ENCODE measurements at regions not wholly inside any gene's neighbourhood (a gene's known extent, or its start where the extent isn't known, plus 50 kb on each side); places are given as distances from the start of the nearest gene placed in this dataset.

DNA sequence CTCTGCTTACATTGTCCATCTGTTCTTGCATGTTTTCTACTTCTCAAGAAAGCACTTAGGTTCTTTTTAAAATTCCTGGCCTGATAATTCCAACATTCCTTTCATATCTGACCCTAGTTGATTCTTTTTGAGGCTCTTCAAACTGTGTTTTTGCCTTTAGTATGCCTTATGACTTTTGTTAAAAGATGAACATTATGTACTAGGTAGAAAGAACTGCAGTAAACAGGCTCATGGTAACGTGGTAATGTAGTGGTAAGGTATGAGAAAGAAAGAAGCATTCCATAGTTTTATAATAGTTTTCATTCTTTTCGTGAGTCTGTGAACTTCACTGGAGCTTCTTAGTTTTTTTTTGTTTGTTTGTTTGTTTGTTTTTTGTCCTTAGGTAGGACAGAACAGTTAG, 306.4 kb downstream of the MBD2 start:
- H4K20me1 ChIP-seq (ENCODE audit: insufficient read depth, low read length) = no peaks in the 10 kb centered on the region
- no peak overlapping the region for H2BK120ac ChIP-seq (ENCODE audit: low read depth, low read length)
- TF ChIP-seq MAFK (IDR thresholded peaks at IDR 0.05; ENCODE audit: low read depth, low read length) (no peak), SMC3 (IDR thresholded peaks at IDR 0.05; ENCODE audit: low read depth, low read length) (no peak), CEBPB (IDR thresholded peaks at IDR 0.05; ENCODE audit: low read depth, low read length) (no peak), NFE2L2 (IDR thresholded peaks at IDR 0.05; ENCODE audit: low read depth, low read length) (no peak), MAZ (IDR thresholded peaks at IDR 0.05; ENCODE audit: borderline replicate concordance, low read depth, low read length) (no peak), RFX5 (IDR thresholded peaks at IDR 0.05; ENCODE audit: low read depth, low read length) (no peak), CHD1 (IDR thresholded peaks at IDR 0.05; ENCODE audit: low read depth, low read length) (no peak), FOS (IDR thresholded peaks at IDR 0.05; ENCODE audit: low read depth, low read length) (no peak), MXI1 (IDR thresholded peaks at IDR 0.05; ENCODE audit: borderline replicate concordance, low read depth, low read length) (no peak), POLR2A (IDR thresholded peaks at IDR 0.05; ENCODE audit: low read depth, low read length) (no peak), BHLHE40 (IDR thresholded peaks at IDR 0.05; ENCODE audit: low read depth, low read length) (no peak), RAD21 (IDR thresholded peaks at IDR 0.05; ENCODE audit: low read length) (no peak), RCOR1 (IDR thresholded peaks at IDR 0.05; ENCODE audit: insufficient replicate concordance, low read length) (no peak)
- TF ChIP-seq, protein P1, sequence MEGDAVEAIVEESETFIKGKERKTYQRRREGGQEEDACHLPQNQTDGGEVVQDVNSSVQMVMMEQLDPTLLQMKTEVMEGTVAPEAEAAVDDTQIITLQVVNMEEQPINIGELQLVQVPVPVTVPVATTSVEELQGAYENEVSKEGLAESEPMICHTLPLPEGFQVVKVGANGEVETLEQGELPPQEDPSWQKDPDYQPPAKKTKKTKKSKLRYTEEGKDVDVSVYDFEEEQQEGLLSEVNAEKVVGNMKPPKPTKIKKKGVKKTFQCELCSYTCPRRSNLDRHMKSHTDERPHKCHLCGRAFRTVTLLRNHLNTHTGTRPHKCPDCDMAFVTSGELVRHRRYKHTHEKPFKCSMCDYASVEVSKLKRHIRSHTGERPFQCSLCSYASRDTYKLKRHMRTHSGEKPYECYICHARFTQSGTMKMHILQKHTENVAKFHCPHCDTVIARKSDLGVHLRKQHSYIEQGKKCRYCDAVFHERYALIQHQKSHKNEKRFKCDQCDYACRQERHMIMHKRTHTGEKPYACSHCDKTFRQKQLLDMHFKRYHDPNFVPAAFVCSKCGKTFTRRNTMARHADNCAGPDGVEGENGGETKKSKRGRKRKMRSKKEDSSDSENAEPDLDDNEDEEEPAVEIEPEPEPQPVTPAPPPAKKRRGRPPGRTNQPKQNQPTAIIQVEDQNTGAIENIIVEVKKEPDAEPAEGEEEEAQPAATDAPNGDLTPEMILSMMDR (conservative IDR thresholded peaks at IDR 0.05; ENCODE audit: low read depth, low read length) = no peak
- TF ChIP-seq, protein P2, sequence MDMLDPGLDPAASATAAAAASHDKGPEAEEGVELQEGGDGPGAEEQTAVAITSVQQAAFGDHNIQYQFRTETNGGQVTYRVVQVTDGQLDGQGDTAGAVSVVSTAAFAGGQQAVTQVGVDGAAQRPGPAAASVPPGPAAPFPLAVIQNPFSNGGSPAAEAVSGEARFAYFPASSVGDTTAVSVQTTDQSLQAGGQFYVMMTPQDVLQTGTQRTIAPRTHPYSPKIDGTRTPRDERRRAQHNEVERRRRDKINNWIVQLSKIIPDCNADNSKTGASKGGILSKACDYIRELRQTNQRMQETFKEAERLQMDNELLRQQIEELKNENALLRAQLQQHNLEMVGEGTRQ (IDR thresholded peaks at IDR 0.05; ENCODE audit: low read depth, low read length) = no peak
- TF ChIP-seq, protein P3, sequence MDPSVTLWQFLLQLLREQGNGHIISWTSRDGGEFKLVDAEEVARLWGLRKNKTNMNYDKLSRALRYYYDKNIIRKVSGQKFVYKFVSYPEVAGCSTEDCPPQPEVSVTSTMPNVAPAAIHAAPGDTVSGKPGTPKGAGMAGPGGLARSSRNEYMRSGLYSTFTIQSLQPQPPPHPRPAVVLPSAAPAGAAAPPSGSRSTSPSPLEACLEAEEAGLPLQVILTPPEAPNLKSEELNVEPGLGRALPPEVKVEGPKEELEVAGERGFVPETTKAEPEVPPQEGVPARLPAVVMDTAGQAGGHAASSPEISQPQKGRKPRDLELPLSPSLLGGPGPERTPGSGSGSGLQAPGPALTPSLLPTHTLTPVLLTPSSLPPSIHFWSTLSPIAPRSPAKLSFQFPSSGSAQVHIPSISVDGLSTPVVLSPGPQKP (IDR thresholded peaks at IDR 0.05; ENCODE audit: borderline replicate concordance, low read depth, low read length) = no peak
- no peaks in the 10 kb centered on the region for H3K79me1 ChIP-seq (ENCODE audit: low read depth in 1 of 2, low read length in 2 of 2)
- intact Hi-C loops (cut with micrococcal nuclease) = no loop called here
- in situ Hi-C loops (cut with MboI; ENCODE audit: low sequenced_read_pairs) = no loop called here
- H2BK5ac ChIP-seq (ENCODE audit: low read depth, low read length, poor library complexity, severe bottlenecking) = no peak overlapping the region
- peaks cover 13% of the 10 kb centered on the region for H3K9me3 ChIP-seq (ENCODE audit: control insufficient read depth, insufficient read depth, low read length)
- H3K4me1 ChIP-seq (ENCODE audit: control insufficient read depth, insufficient read depth, low read length) = no peaks in the 10 kb centered on the region
- ATAC-seq (ENCODE audit: low read depth) (no peak), DNase-seq (no peak)
- no peaks in the 10 kb centered on the region for H3K36me3 ChIP-seq (ENCODE audit: control insufficient read depth, insufficient read depth, low read length)
- H2AK9ac ChIP-seq (replicated peaks; ENCODE audit: low read depth, low read length, poor library complexity) = no peak overlapping the region
- no peak overlapping the region for H3K14ac ChIP-seq (replicated peaks; ENCODE audit: low read depth, low read length)
- H2BK15ac ChIP-seq (ENCODE audit: low read depth, low read length) = no peak overlapping the region
- no TSS peak for BruUV-seq (replicated peaks)
- dilution Hi-C loops (cut with HindIII; ENCODE audit: low sequenced_read_pairs, unreplicated experiment) = no loop called here
- H3K27me3 ChIP-seq (ENCODE audit: control insufficient read depth, insufficient read depth, low read length) = no peaks in the 10 kb centered on the region
- no peak overlapping the region for H3K4me3 ChIP-seq (ENCODE audit: insufficient read depth, low read depth, low read length)
- ChIA-PET POLR2A (ENCODE audit: unreplicated experiment) (no interaction called here), CTCF (no interaction called here)
- H4K8ac ChIP-seq (ENCODE audit: low read depth in 2 of 2, low read length in 2 of 2) = no peak overlapping the region
- H3K4ac ChIP-seq (ENCODE audit: low read depth, low read length) = no peak overlapping the region
- no peaks in the 10 kb centered on the region for H3K9me1 ChIP-seq (ENCODE audit: insufficient read depth, low read length)
- H3K18ac ChIP-seq (ENCODE audit: low read depth, low read length) = no peak overlapping the region
- no peak overlapping the region for H3K9ac ChIP-seq (ENCODE audit: low read depth, low read length)
- no peak overlapping the region for H2AK5ac ChIP-seq (ENCODE audit: low read depth, low read length)
- no peak overlapping the region for H3K4me2 ChIP-seq (ENCODE audit: low read depth, low read length)
- H3K56ac ChIP-seq (ENCODE audit: extremely low read depth, insufficient read depth, low read length) = no peak overlapping the region
- no peak overlapping the region for H4K91ac ChIP-seq (ENCODE audit: insufficient read depth, low read depth, low read length)
- no peak overlapping the region for H2AFZ ChIP-seq (replicated peaks; ENCODE audit: low read length, poor library complexity)
- H3K27ac ChIP-seq (ENCODE audit: insufficient read depth, low read length) = no peak overlapping the region
- no peak overlapping the region for H4K5ac ChIP-seq (ENCODE audit: low read depth, low read length)
- no peak overlapping the region for H3K23ac ChIP-seq (ENCODE audit: low read depth, low read length)
- no CpG with 5 or more reads among the region's 2 CpGs for WGBS, 2 experiments (ENCODE audit: extremely low coverage in 2 of 2, insufficient read length in 1 of 2)
- H2BK20ac ChIP-seq (ENCODE audit: low read depth, low read length) = no peak overlapping the region

Measured in IMR-90 (cell line).